Thymus (tissue), 11 donors: ENCODE measurements at regions not wholly inside any gene's neighbourhood (a gene's known extent, or its start where the extent isn't known, plus 50 kb on each side); places are given as distances from the start of the nearest gene placed in this dataset.

ENCODE experiments used
- DNase-seq, 9 donors: peaks; one replicate each; pipeline ENCODE4 v3.0.0-alpha.2; 2013; ENCODE audit warnings: low spot score in 9 of 9, low read depth in 6 of 9, missing footprints in 1 of 9
- H3K27ac ChIP-seq, 2 donors: one replicate each; pipeline ENCODE4 v1.5.1; 2013; ENCODE audit warnings: control low read depth in 1 of 2, low read depth in 1 of 2, low read length in 1 of 2, mild to moderate bottlenecking in 1 of 2, moderate library complexity in 1 of 2
- H3K27me3 ChIP-seq, 2 donors: one replicate each; pipeline ENCODE4 v1.5.1; 2013; ENCODE audit warnings: low read length in 1 of 2; ENCODE audit not compliant: control insufficient read depth in 2 of 2, insufficient read depth in 1 of 2
- H3K36me3 ChIP-seq, 2 donors: one replicate each; pipeline ENCODE4 v1.5.1; 2013; ENCODE audit warnings: low read length in 1 of 2, mild to moderate bottlenecking in 1 of 2, moderate library complexity in 1 of 2; ENCODE audit not compliant: control insufficient read depth in 2 of 2, insufficient read depth in 2 of 2
- H3K4me1 ChIP-seq, 2 donors: one replicate each; pipeline ENCODE4 v1.5.1; 2013; ENCODE audit warnings: low read length in 2 of 2; ENCODE audit not compliant: control insufficient read depth in 2 of 2, insufficient read depth in 2 of 2
- H3K4me3 ChIP-seq, 2 donors: one replicate each; pipeline ENCODE4 v1.5.1; 2013; ENCODE audit warnings: low read length in 2 of 2, control low read depth in 1 of 2, mild to moderate bottlenecking in 1 of 2
- H3K9me3 ChIP-seq, 2 donors: one replicate each; pipeline ENCODE4 v1.5.1; 2013; ENCODE audit warnings: low read length in 1 of 2, mild to moderate bottlenecking in 1 of 2; ENCODE audit not compliant: control insufficient read depth in 2 of 2, insufficient read depth in 1 of 2
- WGBS: extraction: QIAGEN DNeasy Blood & Tissue Kit; methylation state at CpG from one replicate; pipeline ENCODE4 v1.1.7; 2013; 5-methylcytosine and 5-hydroxymethylcytosine counted together
- donor health status: healthy.

GRCh38 chr5:125209650-125210049, 463.2 kb upstream of the ZNF608 start:
- H3K27me3 ChIP-seq, result no peaks in the 10 kb centered on the region
- no peak overlapping the region for H3K4me3 ChIP-seq
- H3K9me3 ChIP-seq, result no peaks in the 10 kb centered on the region
- H3K4me1 ChIP-seq, result no peaks in the 10 kb centered on the region
- DNase-seq, result no peak
- H3K27ac ChIP-seq, result no peak overlapping the region
- no peaks in the 10 kb centered on the region for H3K36me3 ChIP-seq
- WGBS, result 97% methylated on average over 2 of the region's 2 CpGs

DNA sequence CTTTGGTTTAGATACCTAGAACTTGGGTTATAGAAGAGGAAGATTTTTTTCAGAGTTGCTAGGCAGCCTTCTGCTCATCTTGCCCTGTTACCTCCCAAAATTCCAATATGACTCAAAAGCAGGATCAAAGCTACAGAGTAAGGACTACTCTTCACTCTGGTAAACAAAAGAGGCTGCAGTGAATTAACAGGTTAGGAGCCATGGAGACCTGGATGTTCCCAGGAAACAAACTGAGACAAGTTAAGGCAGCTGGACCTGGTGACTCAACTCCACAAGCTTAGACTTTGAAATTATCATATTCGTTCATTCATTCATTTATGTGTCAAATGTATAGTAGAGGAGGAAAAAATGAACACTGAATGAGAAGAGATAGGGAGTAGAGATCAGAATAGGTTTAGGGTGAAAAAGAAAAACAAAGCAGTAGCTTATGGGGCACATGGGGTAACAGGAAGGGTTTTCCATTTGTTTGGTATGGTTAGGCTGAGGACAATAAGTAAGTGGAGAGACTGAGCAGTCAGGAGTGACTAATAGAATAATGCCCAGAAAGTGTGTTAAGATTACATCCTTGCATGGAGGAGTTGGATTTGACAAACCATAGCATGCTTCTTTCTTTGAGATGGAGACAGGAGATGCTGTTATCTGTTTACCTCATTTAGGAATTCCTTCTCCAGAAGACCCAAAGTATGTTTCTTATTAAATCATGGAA, 464.0 kb upstream of the ZNF608 start:
- Histone ChIP-seq H3K27me3 (no peaks in the 10 kb centered on the region), H3K4me3 (no peak overlapping the region), H3K4me1 (no peaks in the 10 kb centered on the region), H3K36me3 (no peaks in the 10 kb centered on the region), H3K27ac (no peak overlapping the region), H3K9me3 (no peaks in the 10 kb centered on the region)
- no peak for DNase-seq
- WGBS, result 67% methylated on average over 1 of the region's 1 CpG

GRCh38 chr5:125214080-125214479, 467.6 kb upstream of the ZNF608 start:
- Histone ChIP-seq H3K4me1 (no peaks in the 10 kb centered on the region), H3K27ac (no peak overlapping the region), H3K36me3 (no peaks in the 10 kb centered on the region), H3K27me3 (no peaks in the 10 kb centered on the region), H3K4me3 (no peak overlapping the region), H3K9me3 (no peaks in the 10 kb centered on the region)
- DNase-seq, result no peak
- WGBS, result 95% methylated on average over 3 of the region's 3 CpGs

GRCh38 chr5:125215593-125215992, 469.2 kb upstream of the ZNF608 start:
- DNase-seq, result no peak
- Histone ChIP-seq H3K27ac (no peak overlapping the region), H3K36me3 (no peaks in the 10 kb centered on the region), H3K4me3 (no peak overlapping the region), H3K9me3 (no peaks in the 10 kb centered on the region), H3K4me1 (no peaks in the 10 kb centered on the region), H3K27me3 (no peaks in the 10 kb centered on the region)
- WGBS, result 92% methylated on average over 1 of the region's 1 CpG

DNA sequence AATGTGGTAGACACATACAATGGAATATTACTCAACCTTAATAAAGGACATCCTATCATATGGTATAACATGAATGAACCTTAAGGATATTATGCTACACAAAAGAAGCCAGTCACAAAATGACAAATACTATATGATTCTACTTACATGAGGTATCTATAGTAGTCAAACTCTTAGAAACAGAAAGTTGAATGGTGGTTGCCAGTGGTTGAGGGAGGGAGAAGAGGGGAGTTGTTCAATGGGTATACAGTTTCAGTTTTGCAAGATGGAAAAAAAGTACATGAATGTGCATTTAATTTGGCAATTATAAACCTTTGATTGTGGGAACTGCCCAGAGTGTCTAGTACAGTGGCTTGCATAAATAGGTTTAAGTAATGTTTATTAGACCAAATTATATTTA, 473.3 kb upstream of the ZNF608 start:
- Histone ChIP-seq H3K9me3 (no peaks in the 10 kb centered on the region), H3K36me3 (no peaks in the 10 kb centered on the region), H3K27ac (no peak overlapping the region), H3K27me3 (no peaks in the 10 kb centered on the region), H3K4me1 (no peaks in the 10 kb centered on the region), H3K4me3 (no peak overlapping the region)
- no peak for DNase-seq

DNA sequence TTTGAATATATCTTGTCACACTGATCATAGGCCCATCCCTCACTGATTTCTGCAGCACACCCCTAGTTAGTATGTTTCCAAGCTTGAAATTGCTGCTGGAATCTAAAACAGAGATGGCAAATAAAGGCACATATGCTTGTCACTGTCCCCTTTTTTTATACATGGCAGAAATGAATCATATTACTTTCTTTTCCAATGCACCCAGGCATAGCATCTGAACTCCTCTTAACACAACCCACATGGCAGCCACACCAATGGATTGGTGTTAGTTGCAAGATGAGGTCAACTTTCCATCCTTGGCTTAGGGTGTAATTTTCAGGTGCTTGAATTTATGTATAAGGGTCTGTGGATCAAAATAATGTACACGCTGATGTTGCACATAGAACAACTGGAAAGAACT, 473.8 kb upstream of the ZNF608 start:
- Histone ChIP-seq H3K9me3 (no peaks in the 10 kb centered on the region), H3K36me3 (no peaks in the 10 kb centered on the region), H3K4me3 (no peak overlapping the region), H3K27ac (no peak overlapping the region), H3K27me3 (no peaks in the 10 kb centered on the region), H3K4me1 (no peaks in the 10 kb centered on the region)
- WGBS, result 97% methylated on average over 1 of the region's 1 CpG
- DNase-seq, result no peak

GRCh38 chr5:125222597-125223240, 476.3 kb upstream of the ZNF608 start:
- DNase-seq, result no peak
- no peak overlapping the region for H3K27ac ChIP-seq
- no peaks in the 10 kb centered on the region for H3K4me1 ChIP-seq
- WGBS, result 91% methylated on average over 7 of the region's 7 CpGs
- H3K4me3 ChIP-seq, result no peak overlapping the region
- H3K36me3 ChIP-seq, result no peaks in the 10 kb centered on the region
- no peaks in the 10 kb centered on the region for H3K27me3 ChIP-seq
- no peaks in the 10 kb centered on the region for H3K9me3 ChIP-seq

GRCh38 chr5:125225424-125225823, 479.0 kb upstream of the ZNF608 start:
- 42% methylated on average over 2 of the region's 2 CpGs for WGBS
- Histone ChIP-seq H3K27me3 (no peaks in the 10 kb centered on the region), H3K27ac (no peak overlapping the region), H3K4me3 (no peak overlapping the region), H3K36me3 (no peaks in the 10 kb centered on the region), H3K9me3 (no peaks in the 10 kb centered on the region), H3K4me1 (no peaks in the 10 kb centered on the region)
- DNase-seq, result no peak

DNA sequence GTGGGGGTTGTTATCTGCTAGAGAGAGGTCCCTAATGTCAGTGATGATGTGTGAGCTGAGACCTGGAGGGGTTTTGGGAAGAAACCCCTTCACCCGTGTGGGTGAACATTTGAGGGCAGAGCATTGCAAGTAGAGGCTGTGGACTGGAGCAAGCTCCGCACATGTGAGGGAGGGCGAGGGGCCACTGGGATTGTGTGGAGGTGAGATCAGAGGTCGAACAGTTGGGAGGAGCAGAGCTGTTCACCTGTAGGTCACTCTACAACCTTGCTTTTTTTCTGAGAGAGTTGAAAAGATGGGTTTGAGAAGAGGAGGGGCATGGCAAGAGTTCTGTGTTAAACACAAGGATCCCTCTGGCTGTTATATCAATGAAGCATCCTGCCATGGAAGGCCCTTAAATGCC, 480.4 kb upstream of the ZNF608 start:
- DNase-seq, result no peak
- no peaks in the 10 kb centered on the region for H3K27me3 ChIP-seq
- no peaks in the 10 kb centered on the region for H3K36me3 ChIP-seq
- no peak overlapping the region for H3K4me3 ChIP-seq
- H3K27ac ChIP-seq, result no peak overlapping the region
- H3K9me3 ChIP-seq, result no peaks in the 10 kb centered on the region
- 95% methylated on average over 4 of the region's 4 CpGs for WGBS
- no peaks in the 10 kb centered on the region for H3K4me1 ChIP-seq
